ENCODE measurements at regions not wholly inside any gene's neighbourhood (a gene's known extent, or its start where the extent isn't known, plus 50 kb on each side); places are given as distances from the start of the nearest gene placed in this dataset.
A peak's percentile ranks its signal among the peaks of the same experiment; 100 is the strongest.
"Not testable (repeated sequence)": the region's sequence is repeated elsewhere in the genome, so short reads cannot be mapped to it uniquely, and the experiment has no call there.

GRCh38 chr14:106349678-106350457, 823.5 kb downstream of the TMEM121 start:
- not testable (repeated sequence) for DNase-seq

- DNase-seq = not testable (repeated sequence)
Observed at GRCh38 chr14:106355007-106355791, 828.8 kb downstream of the TMEM121 start.

- DNase-seq = not testable (repeated sequence)
Observed at GRCh38 chr14:106355881-106356642, 829.7 kb downstream of the TMEM121 start.

GRCh38 chr14:106356643-106356930, 830.2 kb downstream of the TMEM121 start:
- DNase-seq = not testable (repeated sequence)

GRCh38 chr14:106359157-106359887, 832.9 kb downstream of the TMEM121 start:
- not testable (repeated sequence) for DNase-seq

GRCh38 chr14:106365371-106365770, 839.0 kb downstream of the TMEM121 start:
- DNase-seq = not testable (repeated sequence)

GRCh38 chr14:106365894-106366293, 839.5 kb downstream of the TMEM121 start:
- DNase-seq = not testable (repeated sequence)

GRCh38 chr14:106366971-106367370, 840.6 kb downstream of the TMEM121 start:
- not testable (repeated sequence) for DNase-seq

- DNase-seq = not testable (repeated sequence)
Observed at GRCh38 chr14:106369456-106369855, 843.1 kb downstream of the TMEM121 start.

GRCh38 chr14:106372870-106373652, 846.7 kb downstream of the TMEM121 start:
- peak; percentile 75 for DNase-seq

GRCh38 chr14:106373653-106374110, 847.3 kb downstream of the TMEM121 start:
- DNase-seq = not testable (repeated sequence)

GRCh38 chr14:106377432-106377831, 851.0 kb downstream of the TMEM121 start:
- DNase-seq = no peak

- peak; percentile 14 for DNase-seq
Observed at GRCh38 chr14:106378191-106378590, 851.8 kb downstream of the TMEM121 start.

GRCh38 chr14:106380740-106381139, 854.4 kb downstream of the TMEM121 start:
- no peak for DNase-seq

GRCh38 chr14:106389186-106389585, 862.8 kb downstream of the TMEM121 start:
- not testable (repeated sequence) for DNase-seq

- no peak for DNase-seq
Observed at GRCh38 chr14:106390401-106390800, 864.0 kb downstream of the TMEM121 start.

GRCh38 chr14:106390947-106391346, 864.6 kb downstream of the TMEM121 start:
- DNase-seq = no peak

- no peak for DNase-seq
Observed at GRCh38 chr14:106393742-106394141, 867.4 kb downstream of the TMEM121 start.

- DNase-seq = no peak
Observed at GRCh38 chr14:106395456-106396050, 869.2 kb downstream of the TMEM121 start.

- no peak for DNase-seq
Observed at GRCh38 chr14:106396999-106397398, 870.6 kb downstream of the TMEM121 start.

GRCh38 chr14:106398931-106399331, 872.5 kb downstream of the TMEM121 start:
- DNase-seq = not testable (repeated sequence)
